CD4-positive, alpha-beta T cell treated with Interleukin-17A for 1 hour (primary cell): ENCODE measurements at regions not wholly inside any gene's neighbourhood (a gene's known extent, or its start where the extent isn't known, plus 50 kb on each side); places are given as distances from the start of the nearest gene placed in this dataset.

Experiments used
- DNase-seq: peaks from one replicate; pipeline ENCODE4 v3.0.0-alpha.2; 2020

GRCh38 chr16:86095131-86095752 is 196.3 kb downstream of the IRF8 start:
- DNase-seq, result no peak

GRCh38 chr16:86095906-86096485 is 197.0 kb downstream of the IRF8 start:
- no peak for DNase-seq

GRCh38 chr16:86096850-86097249 is 197.9 kb downstream of the IRF8 start:
- no peak for DNase-seq

GRCh38 chr16:86099326-86099725 is 200.4 kb downstream of the IRF8 start:
- no peak for DNase-seq

GRCh38 chr16:86100205-86101136 is 201.5 kb downstream of the IRF8 start:
- DNase-seq, result no peak

- no peak for DNase-seq
Observed at GRCh38 chr16:86101137-86101896, 202.4 kb downstream of the IRF8 start.

- DNase-seq, result no peak
Observed at GRCh38 chr16:86101897-86102157, 202.9 kb downstream of the IRF8 start.

- no peak for DNase-seq
Observed at GRCh38 chr16:86103320-86103719, 204.4 kb downstream of the IRF8 start.

GRCh38 chr16:86104537-86105048 is 205.6 kb downstream of the IRF8 start:
- no peak for DNase-seq

- DNase-seq, result no peak
Observed at GRCh38 chr16:86107215-86107825, 208.4 kb downstream of the IRF8 start.

- DNase-seq, result no peak
Observed at GRCh38 chr16:86108062-86108461, 209.1 kb downstream of the IRF8 start.

- no peak for DNase-seq
Observed at GRCh38 chr16:86110134-86110533, 211.2 kb downstream of the IRF8 start.

- DNase-seq, result no peak
Observed at GRCh38 chr16:86110726-86111125, 211.8 kb downstream of the IRF8 start.

GRCh38 chr16:86112178-86112577 is 213.2 kb downstream of the IRF8 start:
- no peak for DNase-seq

- no peak for DNase-seq
Observed at GRCh38 chr16:86117235-86117634, 218.3 kb downstream of the IRF8 start.

- no peak for DNase-seq
Observed at GRCh38 chr16:86117756-86118155, 218.8 kb downstream of the IRF8 start.

- no peak for DNase-seq
Observed at GRCh38 chr16:86118467-86119307, 219.7 kb downstream of the IRF8 start.

GRCh38 chr16:86120201-86121192 is 221.5 kb downstream of the IRF8 start:
- DNase-seq, result no peak

GRCh38 chr16:86121374-86122010 is 222.5 kb downstream of the IRF8 start:
- DNase-seq, result no peak
